SK-N-SH (cell line): ENCODE measurements at regions not wholly inside any gene's neighbourhood (a gene's known extent, or its start where the extent isn't known, plus 50 kb on each side); places are given as distances from the start of the nearest gene placed in this dataset.

ENCODE experiments used
- ELF1 ChIP-seq: IDR thresholded peaks from 2 replicates; pipeline ENCODE4 v1.4.0; 2012
- EZH2phosphoT487 ChIP-seq: fragments of 200-600 bp; sonication (generic); IDR thresholded peaks from 2 replicates; pipeline ENCODE4 v1.6.1; 2017; ENCODE audit warnings: low read depth, mixed run types, mild to moderate bottlenecking, antibody characterized with exemption, moderate library complexity, borderline replicate concordance
- FOXM1 ChIP-seq: IDR thresholded peaks from 2 replicates; pipeline ENCODE4 v1.4.0; 2012; ENCODE audit warnings: low read depth, mild to moderate bottlenecking
- MAX ChIP-seq: IDR thresholded peaks from 2 replicates; pipeline ENCODE4 v1.4.0; 2012; ENCODE audit warnings: low read depth
- TAF1 ChIP-seq: IDR thresholded peaks from 2 replicates; pipeline ENCODE4 v1.6.1; 2012; ENCODE audit warnings: low read depth, mild to moderate bottlenecking, low read length, moderate library complexity, borderline replicate concordance
- TF ChIP-seq, protein P1 (sequence below): fragments of 200-600 bp; sonication (generic); IDR thresholded peaks from 2 replicates; pipeline ENCODE4 v1.6.1; 2017; ENCODE audit warnings: antibody characterized with exemption, mild to moderate bottlenecking, moderate library complexity
- TF ChIP-seq, protein P2 (sequence below): IDR thresholded peaks from 2 replicates; pipeline ENCODE4; 2012

DNA sequence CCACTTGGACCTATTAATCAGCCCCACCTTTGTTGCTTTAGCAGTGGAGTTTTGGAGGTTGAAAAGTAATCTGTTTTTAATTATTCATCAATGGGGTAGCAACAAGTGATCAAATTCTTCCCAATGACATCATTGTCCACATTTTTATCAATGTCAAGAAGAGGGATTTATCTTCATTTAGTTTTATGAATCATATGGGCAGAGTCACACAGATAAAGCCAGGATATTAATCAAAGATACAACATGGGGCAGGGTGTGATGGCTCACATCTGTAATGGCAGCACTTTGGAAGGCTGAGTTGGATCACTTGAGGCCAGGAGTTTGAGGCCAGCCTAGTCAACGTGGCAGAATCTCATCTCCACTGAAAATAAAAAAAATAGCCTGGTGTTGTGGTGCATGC is 388.4 kb upstream of the POM121L12 start:
- TF ChIP-seq, protein P1, sequence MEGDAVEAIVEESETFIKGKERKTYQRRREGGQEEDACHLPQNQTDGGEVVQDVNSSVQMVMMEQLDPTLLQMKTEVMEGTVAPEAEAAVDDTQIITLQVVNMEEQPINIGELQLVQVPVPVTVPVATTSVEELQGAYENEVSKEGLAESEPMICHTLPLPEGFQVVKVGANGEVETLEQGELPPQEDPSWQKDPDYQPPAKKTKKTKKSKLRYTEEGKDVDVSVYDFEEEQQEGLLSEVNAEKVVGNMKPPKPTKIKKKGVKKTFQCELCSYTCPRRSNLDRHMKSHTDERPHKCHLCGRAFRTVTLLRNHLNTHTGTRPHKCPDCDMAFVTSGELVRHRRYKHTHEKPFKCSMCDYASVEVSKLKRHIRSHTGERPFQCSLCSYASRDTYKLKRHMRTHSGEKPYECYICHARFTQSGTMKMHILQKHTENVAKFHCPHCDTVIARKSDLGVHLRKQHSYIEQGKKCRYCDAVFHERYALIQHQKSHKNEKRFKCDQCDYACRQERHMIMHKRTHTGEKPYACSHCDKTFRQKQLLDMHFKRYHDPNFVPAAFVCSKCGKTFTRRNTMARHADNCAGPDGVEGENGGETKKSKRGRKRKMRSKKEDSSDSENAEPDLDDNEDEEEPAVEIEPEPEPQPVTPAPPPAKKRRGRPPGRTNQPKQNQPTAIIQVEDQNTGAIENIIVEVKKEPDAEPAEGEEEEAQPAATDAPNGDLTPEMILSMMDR, result no peak
- TF ChIP-seq TAF1 (no peak), FOXM1 (no peak), MAX (no peak), EZH2phosphoT487 (no peak), ELF1 (no peak)
- TF ChIP-seq, protein P2, sequence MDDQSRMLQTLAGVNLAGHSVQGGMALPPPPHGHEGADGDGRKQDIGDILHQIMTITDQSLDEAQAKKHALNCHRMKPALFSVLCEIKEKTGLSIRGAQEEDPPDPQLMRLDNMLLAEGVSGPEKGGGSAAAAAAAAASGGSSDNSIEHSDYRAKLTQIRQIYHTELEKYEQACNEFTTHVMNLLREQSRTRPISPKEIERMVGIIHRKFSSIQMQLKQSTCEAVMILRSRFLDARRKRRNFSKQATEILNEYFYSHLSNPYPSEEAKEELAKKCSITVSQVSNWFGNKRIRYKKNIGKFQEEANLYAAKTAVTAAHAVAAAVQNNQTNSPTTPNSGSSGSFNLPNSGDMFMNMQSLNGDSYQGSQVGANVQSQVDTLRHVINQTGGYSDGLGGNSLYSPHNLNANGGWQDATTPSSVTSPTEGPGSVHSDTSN, result no peak
